ENCODE measurements at regions not wholly inside any gene's neighbourhood (a gene's known extent, or its start where the extent isn't known, plus 50 kb on each side); places are given as distances from the start of the nearest gene placed in this dataset.

DNA sequence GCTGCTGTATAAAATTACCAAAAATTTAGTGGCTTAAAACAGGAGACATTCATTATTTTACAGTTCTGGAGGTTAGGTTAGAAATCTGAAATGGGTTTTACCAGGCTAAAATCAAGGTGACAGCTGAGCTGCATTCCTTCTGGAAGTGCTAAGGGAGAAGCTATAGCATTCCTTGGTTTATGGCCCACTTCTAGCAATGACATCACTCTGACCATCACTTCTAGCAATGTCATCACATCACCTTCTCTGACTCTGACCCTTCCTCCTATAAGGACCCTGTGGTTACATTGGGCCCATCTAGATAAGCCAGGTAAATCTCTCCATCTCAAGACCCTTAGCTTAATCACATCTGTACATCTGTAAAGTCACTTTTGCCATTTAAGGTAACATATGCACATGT is 366.1 kb downstream of the EFNA5 start:
- Mint-ChIP-seq H3K36me3 (ENCODE audit: low read depth) (no peaks in the 10 kb centered on the region), H3K27me3 (ENCODE audit: low read depth) (peaks cover 6% of the 10 kb centered on the region), H3K27ac (no peak overlapping the region), H3K4me3 (no peak overlapping the region), H3K9me3 (no peaks in the 10 kb centered on the region), H3K4me1 (ENCODE audit: low read depth) (no peaks in the 10 kb centered on the region)
- DNase-seq (ENCODE audit: low spot score), result no peak

DNA sequence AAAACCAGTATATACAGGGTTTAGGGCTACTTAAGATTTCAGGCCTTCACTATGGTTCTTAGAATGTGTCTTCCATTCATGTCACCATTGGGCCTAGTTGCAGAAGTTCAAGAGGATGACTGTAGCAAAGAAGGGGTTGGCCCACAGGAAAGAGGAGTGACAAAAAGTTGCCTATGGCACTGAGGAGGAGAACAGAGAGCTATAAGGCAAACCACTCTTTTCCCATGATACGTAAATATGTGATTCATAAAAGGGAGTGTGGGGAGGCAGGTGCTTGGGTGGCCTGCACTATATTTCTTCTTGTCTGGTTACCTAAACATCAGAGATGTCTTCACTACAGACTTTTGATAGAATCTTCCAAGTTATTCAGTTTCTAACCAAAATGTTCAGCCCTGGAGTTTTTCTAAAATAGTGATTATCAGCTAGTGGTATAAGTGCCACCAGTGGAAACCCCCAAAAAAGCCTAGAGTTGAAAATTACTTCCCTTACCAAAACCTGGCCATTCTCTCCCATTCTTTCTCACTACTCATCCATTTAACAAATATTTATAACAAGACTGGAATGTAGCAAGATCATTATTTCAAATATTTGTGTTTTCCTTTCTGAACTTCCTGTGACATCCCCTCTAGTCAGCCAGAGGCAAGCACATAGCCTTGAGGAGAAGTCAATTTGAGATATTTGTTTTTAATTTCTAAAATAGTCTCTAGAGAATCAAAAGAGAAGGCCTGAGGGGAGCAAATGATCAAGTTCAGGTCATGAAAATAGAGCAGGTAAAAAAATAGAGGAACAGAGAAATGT is 367.4 kb downstream of the EFNA5 start:
- H3K9me3 Mint-ChIP-seq, result no peaks in the 10 kb centered on the region
- peaks cover 11% of the 10 kb centered on the region for H3K27me3 Mint-ChIP-seq (ENCODE audit: low read depth)
- H3K4me1 Mint-ChIP-seq (ENCODE audit: low read depth), result no peaks in the 10 kb centered on the region
- DNase-seq (ENCODE audit: low spot score), result no peak
- no peaks in the 10 kb centered on the region for H3K36me3 Mint-ChIP-seq (ENCODE audit: low read depth)
- no peak overlapping the region for H3K4me3 Mint-ChIP-seq
- H3K27ac Mint-ChIP-seq, result no peak overlapping the region

DNA sequence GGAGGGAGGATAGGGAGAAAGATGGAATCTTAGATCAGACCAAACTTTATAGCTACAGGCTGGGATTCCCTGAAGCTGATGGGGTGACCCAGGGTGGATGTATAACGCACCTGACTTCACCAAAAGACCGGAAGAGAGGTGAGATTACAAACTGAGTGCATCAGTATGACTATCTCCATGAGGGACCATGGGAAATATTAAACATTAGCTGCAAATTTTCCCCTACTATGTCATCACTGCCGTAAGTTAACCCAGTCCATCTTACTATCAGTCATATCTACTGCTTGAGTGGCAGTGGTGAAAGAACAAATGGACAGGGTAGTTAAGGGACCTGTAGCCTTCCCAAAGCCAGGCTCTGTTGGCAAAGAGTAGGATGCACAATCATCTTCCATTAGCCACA is 368.3 kb downstream of the EFNA5 start:
- no peaks in the 10 kb centered on the region for H3K9me3 Mint-ChIP-seq
- H3K4me1 Mint-ChIP-seq (ENCODE audit: low read depth), result no peaks in the 10 kb centered on the region
- no peaks in the 10 kb centered on the region for H3K36me3 Mint-ChIP-seq (ENCODE audit: low read depth)

DNA sequence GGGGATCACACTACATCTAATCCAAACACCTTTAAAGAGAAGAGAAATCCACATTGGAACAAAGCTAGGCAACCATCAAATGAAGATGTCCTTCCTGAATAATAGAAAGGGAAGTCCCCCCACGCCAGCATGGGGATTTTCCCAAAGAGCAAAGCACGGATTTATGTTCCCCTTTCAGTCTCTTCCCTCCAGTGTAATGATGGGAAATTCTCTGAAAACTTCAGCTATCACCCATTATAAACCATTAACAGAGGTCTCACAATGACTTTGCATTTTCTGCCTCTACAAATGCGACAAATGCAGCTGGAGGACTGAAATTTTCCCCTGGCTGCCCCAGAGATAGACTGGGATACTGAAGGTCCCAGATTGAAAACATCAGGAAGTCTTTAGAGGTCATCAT is 368.7 kb downstream of the EFNA5 start:
- H3K4me3 Mint-ChIP-seq, result no peak overlapping the region
- no peak overlapping the region for H3K27ac Mint-ChIP-seq
- no peaks in the 10 kb centered on the region for H3K9me3 Mint-ChIP-seq
- H3K27me3 Mint-ChIP-seq (ENCODE audit: low read depth), result peaks cover 21% of the 10 kb centered on the region
- no peaks in the 10 kb centered on the region for H3K4me1 Mint-ChIP-seq (ENCODE audit: low read depth)
- no peak for DNase-seq (ENCODE audit: low spot score)
- no peaks in the 10 kb centered on the region for H3K36me3 Mint-ChIP-seq (ENCODE audit: low read depth)

More for the DNA sequence above, 368.3 kb downstream of the EFNA5 start:
- no peak for DNase-seq (ENCODE audit: low spot score)
- Mint-ChIP-seq H3K27ac (no peak overlapping the region), H3K4me3 (no peak overlapping the region), H3K27me3 (ENCODE audit: low read depth) (peaks cover 18% of the 10 kb centered on the region)

DNA sequence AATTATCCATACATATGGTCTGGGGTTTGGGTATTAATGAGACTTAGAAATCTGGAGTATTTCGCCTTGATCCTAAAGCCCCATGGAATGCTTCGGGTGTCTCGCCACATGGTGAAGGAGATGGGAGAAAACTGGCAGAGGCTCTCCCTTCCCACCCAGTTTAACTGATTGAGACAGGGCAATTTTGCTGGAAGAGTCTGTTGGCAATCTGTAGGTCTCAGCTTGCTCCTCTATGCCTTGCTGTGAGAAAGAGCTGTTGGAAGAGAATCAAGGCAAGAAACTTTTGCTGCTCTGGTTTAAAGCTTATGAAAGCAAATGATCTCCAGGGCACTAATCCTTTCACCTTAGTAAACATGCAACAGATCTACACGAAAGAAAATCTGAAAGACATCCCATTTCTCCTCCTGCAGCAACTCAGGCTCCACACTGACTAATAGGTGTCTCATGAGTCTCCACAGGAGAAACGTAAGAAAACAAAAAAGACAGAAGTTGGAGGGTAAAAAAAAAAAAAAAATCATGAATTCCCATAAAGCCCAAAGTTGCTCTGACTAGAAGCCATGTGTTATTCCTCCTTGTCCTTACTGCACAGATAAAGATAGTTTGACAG is 369.9 kb downstream of the EFNA5 start:
- H3K4me1 Mint-ChIP-seq (ENCODE audit: low read depth), result peaks cover 4% of the 10 kb centered on the region
- no peaks in the 10 kb centered on the region for H3K36me3 Mint-ChIP-seq (ENCODE audit: low read depth)
- DNase-seq (ENCODE audit: low spot score), result no peak
- no peaks in the 10 kb centered on the region for H3K9me3 Mint-ChIP-seq
- no peak overlapping the region for H3K27ac Mint-ChIP-seq
- no peak overlapping the region for H3K4me3 Mint-ChIP-seq
- H3K27me3 Mint-ChIP-seq (ENCODE audit: low read depth), result peaks cover 25% of the 10 kb centered on the region

DNA sequence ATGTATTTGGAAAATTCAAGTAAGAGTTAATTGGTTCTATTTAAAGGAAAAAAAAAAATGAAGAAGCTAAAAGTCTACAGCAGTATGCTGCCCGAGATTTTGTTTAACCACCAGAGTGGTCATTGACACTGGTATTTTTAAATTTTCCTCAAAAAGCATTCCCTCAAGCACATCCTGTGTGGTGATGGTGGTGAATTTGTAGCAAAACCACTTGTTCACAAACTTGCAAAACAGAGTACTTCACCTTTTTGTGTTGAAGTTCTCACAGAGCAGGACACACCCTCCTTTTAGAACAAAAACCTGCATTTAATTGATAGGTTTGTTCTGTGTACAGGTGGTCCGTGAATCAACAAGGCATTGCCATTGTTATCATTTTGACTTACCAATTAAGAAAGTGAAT is 374.2 kb downstream of the EFNA5 start:
- H3K36me3 Mint-ChIP-seq (ENCODE audit: low read depth), result no peaks in the 10 kb centered on the region
- H3K4me3 Mint-ChIP-seq, result no peak overlapping the region
- H3K4me1 Mint-ChIP-seq (ENCODE audit: low read depth), result peaks cover 16% of the 10 kb centered on the region
- H3K27ac Mint-ChIP-seq, result no peak overlapping the region
- no peak for DNase-seq (ENCODE audit: low spot score)
- H3K9me3 Mint-ChIP-seq, result no peaks in the 10 kb centered on the region
- peaks cover 37% of the 10 kb centered on the region for H3K27me3 Mint-ChIP-seq (ENCODE audit: low read depth)

DNA sequence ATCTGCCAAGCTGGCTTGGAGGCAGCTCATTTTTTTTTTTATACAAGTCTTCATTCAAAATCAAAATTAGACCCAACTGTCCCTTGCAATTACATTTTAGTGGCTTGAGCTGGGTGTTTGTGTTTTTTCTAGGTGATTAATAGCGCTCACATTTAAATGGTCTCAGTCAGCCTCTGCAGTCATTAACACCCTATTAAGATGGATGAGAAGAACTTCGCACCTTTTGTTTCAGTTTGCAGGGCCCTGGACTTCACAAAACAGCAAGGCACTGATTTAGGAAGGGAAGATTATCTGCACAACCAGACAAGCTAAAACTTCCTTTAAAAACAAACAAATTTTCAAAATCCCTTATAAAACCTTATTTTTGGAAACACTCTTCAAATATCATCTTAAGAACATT is 374.8 kb downstream of the EFNA5 start:
- Mint-ChIP-seq H3K27me3 (ENCODE audit: low read depth) (peaks cover 35% of the 10 kb centered on the region), H3K27ac (no peak overlapping the region), H3K4me1 (ENCODE audit: low read depth) (peaks cover 16% of the 10 kb centered on the region), H3K9me3 (no peaks in the 10 kb centered on the region), H3K36me3 (ENCODE audit: low read depth) (no peaks in the 10 kb centered on the region), H3K4me3 (no peak overlapping the region)
- DNase-seq (ENCODE audit: low spot score), result no peak

DNA sequence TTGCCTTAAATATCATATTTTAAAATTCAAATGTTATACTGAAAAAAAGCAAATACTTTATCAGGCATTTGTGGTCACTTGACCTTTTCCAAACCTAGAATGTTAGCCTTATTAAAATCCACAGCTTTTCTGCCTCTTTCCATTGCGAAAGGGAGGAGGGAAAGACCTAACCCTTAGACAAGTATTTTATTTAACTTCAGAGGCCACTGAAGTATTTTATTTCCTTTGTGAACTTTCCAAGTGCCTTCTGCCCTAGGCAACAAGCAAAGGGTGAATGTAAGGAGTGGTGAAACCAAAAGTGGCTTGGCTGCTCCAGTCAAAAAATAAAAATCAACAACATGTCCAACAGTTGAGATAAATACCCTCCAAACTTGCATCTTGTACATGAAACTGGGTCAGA is 376.1 kb downstream of the EFNA5 start:
- Mint-ChIP-seq H3K36me3 (ENCODE audit: low read depth) (no peaks in the 10 kb centered on the region), H3K4me3 (no peak overlapping the region), H3K4me1 (ENCODE audit: low read depth) (peaks cover 18% of the 10 kb centered on the region), H3K27me3 (ENCODE audit: low read depth) (peaks cover 31% of the 10 kb centered on the region), H3K9me3 (no peaks in the 10 kb centered on the region), H3K27ac (no peak overlapping the region)
- DNase-seq (ENCODE audit: low spot score), result no peak

DNA sequence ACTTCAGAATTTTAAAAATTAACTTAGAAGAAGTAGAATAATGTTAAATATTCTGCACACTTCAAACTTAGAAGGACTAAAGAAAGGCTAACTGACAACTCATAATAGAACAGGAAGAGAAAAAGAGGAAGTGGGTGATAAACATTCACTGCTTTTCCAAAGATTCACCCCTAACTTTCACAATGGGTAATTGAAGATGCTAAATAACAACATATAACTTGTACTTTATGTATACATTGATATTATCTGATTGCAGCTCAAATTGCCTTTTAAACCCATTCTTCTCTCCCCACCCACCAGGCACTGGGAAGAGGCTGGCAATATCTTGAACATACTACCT is 376.6 kb downstream of the EFNA5 start:
- Mint-ChIP-seq H3K36me3 (ENCODE audit: low read depth) (no peaks in the 10 kb centered on the region), H3K9me3 (no peaks in the 10 kb centered on the region), H3K27ac (no peak overlapping the region), H3K27me3 (ENCODE audit: low read depth) (peaks cover 28% of the 10 kb centered on the region), H3K4me1 (ENCODE audit: low read depth) (peaks cover 23% of the 10 kb centered on the region), H3K4me3 (no peak overlapping the region)
- DNase-seq (ENCODE audit: low spot score), result no peak

DNA sequence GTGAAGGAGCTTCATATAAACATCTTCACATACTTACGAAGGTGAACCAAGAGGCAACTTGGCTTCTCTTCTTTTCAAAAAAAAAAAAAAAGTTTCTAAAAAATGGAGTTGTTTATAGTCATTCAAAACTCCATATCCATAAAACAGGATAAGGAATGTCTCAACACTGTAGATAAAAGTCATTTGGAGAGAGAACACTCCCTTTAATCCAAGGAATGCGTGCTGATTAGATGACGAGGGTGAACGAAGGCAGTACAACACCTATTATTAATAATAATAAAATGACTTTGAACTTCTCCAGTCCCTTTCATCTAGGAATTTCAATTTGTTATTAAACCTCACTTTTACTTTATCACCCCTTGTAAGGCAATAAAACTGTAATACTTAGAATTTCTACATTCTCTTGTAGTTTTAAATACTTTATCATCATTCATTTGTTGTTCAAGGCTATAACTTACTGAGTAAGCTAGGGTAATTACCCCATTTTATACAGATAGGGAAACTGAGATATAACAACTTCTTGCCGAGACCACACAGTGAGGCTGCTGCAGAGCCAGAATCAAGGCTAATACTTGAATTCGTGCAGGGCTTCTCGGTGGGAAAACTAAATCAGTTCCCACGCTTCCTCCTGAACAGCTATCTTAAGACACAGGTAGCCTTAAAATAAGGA is 377.1 kb downstream of the EFNA5 start:
- Mint-ChIP-seq H3K36me3 (ENCODE audit: low read depth) (no peaks in the 10 kb centered on the region), H3K27ac (no peak overlapping the region), H3K27me3 (ENCODE audit: low read depth) (peaks cover 26% of the 10 kb centered on the region), H3K4me3 (no peak overlapping the region), H3K9me3 (no peaks in the 10 kb centered on the region), H3K4me1 (ENCODE audit: low read depth) (peaks cover 28% of the 10 kb centered on the region)
- DNase-seq (ENCODE audit: low spot score), result no peak

DNA sequence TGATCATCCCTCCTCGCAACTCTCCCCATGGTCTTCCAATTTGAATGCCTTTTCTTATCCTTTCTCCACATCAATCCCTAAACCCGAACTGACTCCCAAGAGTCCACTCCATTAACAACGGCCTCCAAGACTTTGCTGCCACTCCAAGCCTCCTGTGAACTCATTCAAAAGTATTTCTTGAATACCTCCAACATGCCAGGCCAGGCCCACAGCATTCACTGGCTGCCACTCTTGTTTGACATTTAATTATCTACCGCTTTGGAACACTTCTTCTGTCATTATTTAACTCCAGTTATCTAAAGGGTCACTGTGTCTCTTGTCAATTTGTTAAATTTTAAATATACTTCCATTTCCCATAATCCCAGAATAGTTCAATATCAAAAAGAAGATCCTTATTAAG is 378.9 kb downstream of the EFNA5 start:
- Mint-ChIP-seq H3K9me3 (no peaks in the 10 kb centered on the region), H3K4me3 (no peak overlapping the region), H3K4me1 (ENCODE audit: low read depth) (peaks cover 32% of the 10 kb centered on the region), H3K27ac (no peak overlapping the region), H3K36me3 (ENCODE audit: low read depth) (no peaks in the 10 kb centered on the region), H3K27me3 (ENCODE audit: low read depth) (peaks cover 16% of the 10 kb centered on the region)
- no peak for DNase-seq (ENCODE audit: low spot score)

DNA sequence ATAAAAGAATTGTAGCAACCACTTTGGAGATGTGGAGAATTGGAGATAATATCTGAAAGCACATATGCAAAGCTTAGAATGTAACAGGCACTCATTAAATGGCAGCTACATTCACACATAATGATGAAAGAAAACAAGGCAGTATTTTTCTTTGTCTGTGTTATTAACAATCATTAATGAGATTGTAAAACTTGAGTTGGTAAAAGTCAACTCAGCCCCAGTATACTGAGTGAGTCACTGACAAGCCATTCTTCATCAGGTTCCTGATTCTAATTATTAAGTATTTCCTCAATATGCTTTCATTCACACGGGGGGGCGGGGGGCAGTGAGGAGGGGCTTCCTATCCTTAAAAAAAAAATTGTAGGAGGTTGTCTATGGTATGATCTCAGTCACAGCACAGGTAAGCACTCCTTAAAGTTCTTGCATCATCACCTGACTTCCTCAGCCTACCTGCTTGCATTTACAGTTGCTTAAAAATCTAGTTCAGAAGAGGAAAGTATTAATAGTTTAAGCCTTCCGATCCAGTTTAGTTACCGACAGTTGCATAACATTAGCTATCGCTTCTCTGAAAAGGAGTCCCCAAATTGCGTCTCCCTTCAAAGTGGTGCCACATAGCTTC is 379.8 kb downstream of the EFNA5 start:
- no peak overlapping the region for H3K27ac Mint-ChIP-seq
- no peaks in the 10 kb centered on the region for H3K36me3 Mint-ChIP-seq (ENCODE audit: low read depth)
- DNase-seq (ENCODE audit: low spot score), result no peak
- peaks cover 28% of the 10 kb centered on the region for H3K4me1 Mint-ChIP-seq (ENCODE audit: low read depth)
- H3K27me3 Mint-ChIP-seq (ENCODE audit: low read depth), result peaks cover 12% of the 10 kb centered on the region
- H3K4me3 Mint-ChIP-seq, result no peak overlapping the region
- H3K9me3 Mint-ChIP-seq, result no peaks in the 10 kb centered on the region

DNA sequence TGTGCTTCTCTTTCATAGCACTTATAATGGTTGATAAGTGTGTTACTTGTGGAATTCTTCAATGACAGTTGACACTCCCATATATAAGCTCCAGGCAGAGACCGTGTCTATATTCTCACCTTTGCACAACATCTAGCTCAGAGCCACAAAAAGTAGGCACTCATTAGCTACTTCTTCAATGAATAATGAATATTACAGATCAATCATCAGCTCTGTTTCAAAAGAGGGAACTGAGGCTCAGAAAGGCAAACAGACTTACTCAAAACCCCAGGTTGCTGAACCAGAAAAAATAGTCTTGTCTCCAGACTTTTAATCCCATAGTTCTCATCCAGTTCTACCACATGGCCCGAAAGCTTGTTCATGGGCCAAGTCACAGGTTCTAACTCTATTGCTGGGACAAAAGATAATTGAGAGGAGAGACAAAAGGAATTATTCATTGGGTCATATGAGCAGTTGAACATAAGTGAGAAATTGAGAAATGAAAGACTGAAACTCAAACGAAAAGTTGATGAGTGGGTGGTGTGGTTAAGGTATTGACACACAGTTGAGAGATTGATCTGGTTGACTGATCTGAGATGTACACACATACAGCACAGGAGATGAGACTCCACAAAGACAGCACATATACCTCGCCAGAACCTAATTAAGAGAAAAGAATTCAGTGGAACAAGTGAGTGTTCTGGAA is 381.6 kb downstream of the EFNA5 start:
- H3K27me3 Mint-ChIP-seq (ENCODE audit: low read depth), result peaks cover 3% of the 10 kb centered on the region
- no peak overlapping the region for H3K4me3 Mint-ChIP-seq
- peak; percentile 56 for DNase-seq (ENCODE audit: low spot score)
- H3K9me3 Mint-ChIP-seq, result no peaks in the 10 kb centered on the region
- no peaks in the 10 kb centered on the region for H3K36me3 Mint-ChIP-seq (ENCODE audit: low read depth)
- H3K4me1 Mint-ChIP-seq (ENCODE audit: low read depth), result peaks cover 18% of the 10 kb centered on the region
- H3K27ac Mint-ChIP-seq, result no peak overlapping the region

All from T-helper 2 cell treated with Interferon-gamma antibody and Interleukin-4, amounts not matched to agents 5 μg/mL and 100 μg/mL, for 36 hours (primary cell).